OCI-LY1 (cell line): ENCODE measurements at regions not wholly inside any gene's neighbourhood (a gene's known extent, or its start where the extent isn't known, plus 50 kb on each side); places are given as distances from the start of the nearest gene placed in this dataset.

Experiments
- CTCF ChIP-seq: fragments of 200-600 bp; sonication (generic), shearing (Covaris generic); IDR thresholded peaks from 2 replicates; pipeline ENCODE4 v1.5.1; 2017; ENCODE audit warnings: mild to moderate bottlenecking, antibody characterized with exemption, low read length, moderate library complexity, mixed read lengths
- EZH2 ChIP-seq: fragments of 200-600 bp; sonication (generic), shearing (Covaris generic); IDR thresholded peaks from 2 replicates; pipeline ENCODE4 v1.8.0; 2017; ENCODE audit warnings: borderline replicate concordance, mixed run types, mild to moderate bottlenecking, antibody characterized with exemption, low read length, moderate library complexity, mixed read lengths

GRCh38 chr9:81416476-81417298 lies 272.7 kb downstream of the TLE1 start:
- TF ChIP-seq CTCF, result no peak
- TF ChIP-seq EZH2, result no peak
